ENCODE measurements at regions not wholly inside any gene's neighbourhood (a gene's known extent, or its start where the extent isn't known, plus 50 kb on each side); places are given as distances from the start of the nearest gene placed in this dataset.
"Not testable (repeated sequence)": the region's sequence is repeated elsewhere in the genome, so short reads cannot be mapped to it uniquely, and the experiment has no call there.

DNA sequence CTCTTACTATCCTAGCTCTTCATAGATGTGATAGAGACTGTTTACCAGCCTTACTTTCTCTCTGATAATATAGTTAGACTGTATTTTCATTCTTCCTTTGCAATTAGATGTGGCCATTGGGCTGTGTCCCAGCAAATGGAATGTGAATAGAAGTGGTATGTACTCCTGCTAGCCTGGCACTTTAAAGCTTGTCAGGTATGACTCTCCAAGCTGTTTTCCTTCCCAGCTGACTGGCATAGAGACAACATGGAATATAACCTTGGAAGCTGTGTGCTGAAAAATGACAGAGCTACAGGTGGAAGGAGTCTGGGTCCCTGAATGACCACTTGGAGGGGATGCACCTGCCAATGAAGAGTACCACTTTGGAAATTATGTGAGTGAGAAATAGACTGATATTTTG, 116.2 kb downstream of the DIRAS2 start:
- H3K79me2 ChIP-seq (ENCODE audit: control insufficient read depth, insufficient read depth, low read length): no peaks in the 10 kb centered on the region
- FAIRE-seq (no peak), DNase-seq (ENCODE audit: low read depth, low spot score) (no peak), ATAC-seq (no peak)
- H3K4me1 ChIP-seq (ENCODE audit: control insufficient read depth, insufficient read depth, low read length): no peaks in the 10 kb centered on the region
- no peak for TF ChIP-seq RFX5 (IDR thresholded peaks at IDR 0.05; ENCODE audit: low read depth, low read length)
- no peak for TF ChIP-seq NBN (IDR thresholded peaks at IDR 0.05)
- TF ChIP-seq BRCA1 (IDR thresholded peaks at IDR 0.05; ENCODE audit: low read depth, low read length): no peak
- no peak for TF ChIP-seq BMI1 (IDR thresholded peaks at IDR 0.05; ENCODE audit: borderline replicate concordance)
- no peak for TF ChIP-seq ZBED1 (IDR thresholded peaks at IDR 0.05; ENCODE audit: borderline replicate concordance)
- TF ChIP-seq CBX3 (IDR thresholded peaks at IDR 0.05; ENCODE audit: borderline replicate concordance, low read depth): no peak
- no peak for TF ChIP-seq MXI1 (IDR thresholded peaks at IDR 0.05; ENCODE audit: low read depth, low read length)
- RAD21 ChIA-PET (ENCODE audit: unreplicated experiment): no interaction called here
- H3K36me3 ChIP-seq (ENCODE audit: control insufficient read depth in 2 of 2, insufficient read depth in 2 of 2, low read length in 1 of 2): no peaks in the 10 kb centered on the region
- no peak overlapping the region for H2AFZ ChIP-seq (ENCODE audit: control insufficient read depth, low read depth, low read length)
- POLR2A ChIA-PET: no interaction called here
- H3K4me2 ChIP-seq (ENCODE audit: control insufficient read depth, insufficient read depth): no peak overlapping the region
- in situ Hi-C loops (cut with MboI) (no loop called here), intact Hi-C loops (cut with micrococcal nuclease; ENCODE audit: unreplicated experiment) (loop anchor here (5.0 kb wide), 1 partner anchor 89 kb away; no protein-coding TSS in a partner anchor)
- no peaks in the 10 kb centered on the region for H4K20me1 ChIP-seq (ENCODE audit: control insufficient read depth, insufficient read depth)
- peaks cover 1 to 2% of the 10 kb centered on the region in 2 experiments; a peak in 2 of 4 replicates for H3K27me3 ChIP-seq (replicated peaks in 1 of 2; ENCODE audit: control insufficient read depth in 2 of 2, insufficient read depth in 2 of 2, low read length in 1 of 2)
- no peak overlapping the region for H3K27ac ChIP-seq (ENCODE audit: control insufficient read depth, insufficient read depth)
- SMC1A ChIA-PET (ENCODE audit: uncharacterized antibody, unreplicated experiment): no interaction called here
- BruUV-seq (replicated peaks): no TSS peak
- no peak overlapping the region for H3K9ac ChIP-seq (ENCODE audit: control insufficient read depth, insufficient read depth, low read length)
- no peak overlapping the region for H3K4me3 ChIP-seq
- CTCF ChIA-PET: interaction anchor here (1.1 kb wide), 1 partner anchor 123 kb away, joined by 3 read pairs; no protein-coding TSS in a partner anchor
- no peaks in the 10 kb centered on the region for H3K9me3 ChIP-seq (replicated peaks; ENCODE audit: control insufficient read depth, insufficient read depth, low read length)

DNA sequence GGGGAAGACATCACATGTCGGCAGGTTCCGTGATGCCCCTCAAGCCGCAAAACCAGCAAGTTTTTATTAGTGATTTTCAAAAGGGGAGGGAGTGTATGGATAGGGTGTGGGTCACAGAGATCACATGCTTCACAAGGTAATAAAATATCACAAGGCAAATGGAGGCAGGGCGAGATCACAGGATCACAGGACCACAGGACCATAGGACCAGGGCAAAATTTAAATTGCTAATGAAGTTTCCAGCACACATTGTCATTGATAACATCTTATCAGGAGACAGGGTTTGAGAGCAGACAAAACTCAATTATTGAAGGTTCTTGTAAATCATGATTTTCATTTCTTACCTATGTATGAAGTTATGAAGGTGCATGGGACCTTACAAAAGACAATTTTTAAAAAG, 106.5 kb downstream of the DIRAS2 start:
- H3K4me1 ChIP-seq (ENCODE audit: control insufficient read depth, insufficient read depth, low read length); H3K27ac ChIP-seq (ENCODE audit: control insufficient read depth, insufficient read depth); POLR2A ChIA-PET; H4K20me1 ChIP-seq (ENCODE audit: control insufficient read depth, insufficient read depth); ATAC-seq; RAD21 ChIA-PET (ENCODE audit: unreplicated experiment); H3K9ac ChIP-seq (ENCODE audit: control insufficient read depth, insufficient read depth, low read length); in situ Hi-C loops (cut with MboI); H2AFZ ChIP-seq (ENCODE audit: control insufficient read depth, low read depth, low read length); H3K9me3 ChIP-seq (replicated peaks; ENCODE audit: control insufficient read depth, insufficient read depth, low read length); CTCF ChIA-PET; H3K4me3 ChIP-seq; intact Hi-C loops (cut with micrococcal nuclease; ENCODE audit: unreplicated experiment); H3K79me2 ChIP-seq (ENCODE audit: control insufficient read depth, insufficient read depth, low read length); H3K27me3 ChIP-seq (replicated peaks in 1 of 2; ENCODE audit: control insufficient read depth in 2 of 2, insufficient read depth in 2 of 2, low read length in 1 of 2); H3K36me3 ChIP-seq (ENCODE audit: control insufficient read depth in 2 of 2, insufficient read depth in 2 of 2, low read length in 1 of 2); BruUV-seq (replicated peaks); H3K4me2 ChIP-seq (ENCODE audit: control insufficient read depth, insufficient read depth); DNase-seq (ENCODE audit: low read depth, low spot score); FAIRE-seq: not testable (repeated sequence)
- SMC1A ChIA-PET (ENCODE audit: uncharacterized antibody, unreplicated experiment): interaction anchor here (1.0 kb wide), 1 partner anchor 10 kb away, joined by 3 read pairs; no protein-coding TSS in a partner anchor
- WGBS (ENCODE audit: insufficient coverage, insufficient replicate concordance, low lambda C conversion rate, missing lambda C conversion rate): 70% methylated on average over 4 of the region's 4 CpGs
